Ishikawa (cell line): ENCODE measurements at regions not wholly inside any gene's neighbourhood (a gene's known extent, or its start where the extent isn't known, plus 50 kb on each side); places are given as distances from the start of the nearest gene placed in this dataset.

Source experiments
- CEBPB ChIP-seq: IDR thresholded peaks from 2 replicates; pipeline ENCODE4 v1.6.1; 2012
- CREB1 ChIP-seq: IDR thresholded peaks from 2 replicates; pipeline ENCODE4 v1.6.1; 2012; ENCODE audit warnings: low read depth
- EP300 ChIP-seq: IDR thresholded peaks from 2 replicates; pipeline ENCODE4 v1.6.1; 2012; ENCODE audit warnings: borderline replicate concordance
- FOXM1 ChIP-seq: IDR thresholded peaks from 2 replicates; pipeline ENCODE4 v1.6.1; 2012; ENCODE audit warnings: low read depth, borderline replicate concordance
- MAX ChIP-seq: IDR thresholded peaks from 2 replicates; pipeline ENCODE4 v1.6.1; 2012
- NFIC ChIP-seq: IDR thresholded peaks from 2 replicates; pipeline ENCODE4 v1.6.1; 2012
- REST ChIP-seq: IDR thresholded peaks from 2 replicates; pipeline ENCODE4 v1.6.1; 2012; ENCODE audit warnings: low read depth, mild to moderate bottlenecking
- TAF1 ChIP-seq: IDR thresholded peaks from 2 replicates; pipeline ENCODE4 v1.6.1; 2012; ENCODE audit warnings: low read depth, mild to moderate bottlenecking
- USF1 ChIP-seq: IDR thresholded peaks from 2 replicates; pipeline ENCODE4 v1.6.1; 2012
- YY1 ChIP-seq: IDR thresholded peaks from 2 replicates; pipeline ENCODE4 v1.6.1; 2012; ENCODE audit warnings: low read depth
- ZBTB7A ChIP-seq: IDR thresholded peaks from 2 replicates; pipeline ENCODE4 v1.6.1; 2012; ENCODE audit warnings: low read depth

GRCh38 chr2:239865059-239865639 is 160.0 kb downstream of the NDUFA10 start:
- TF ChIP-seq REST (no peak), CREB1 (no peak), USF1 (no peak), MAX (no peak), FOXM1 (no peak), ZBTB7A (no peak), NFIC (no peak), EP300 (no peak), YY1 (no peak), TAF1 (no peak), CEBPB (no peak)
